Esophagus mucosa (tissue), 1 donor: ENCODE measurements at regions not wholly inside any gene's neighbourhood (a gene's known extent, or its start where the extent isn't known, plus 50 kb on each side); places are given as distances from the start of the nearest gene placed in this dataset.
"Not testable (repeated sequence)": the region's sequence is repeated elsewhere in the genome, so short reads cannot be mapped to it uniquely, and the experiment has no call there.

ENCODE experiments used
- ATAC-seq: fragments of 200-7000 bp; cut with Tn5 transposase; one replicate; pipeline ENCODE4 v1.9.1; 2020
- donor health status: DM: yes; HTN: yes; CAD: no.

GRCh38 chr5:54404568-54404967, 50.9 kb upstream of the HSPB3 start:
- ATAC-seq: peak; percentile 84

- no peak for ATAC-seq
Measured at GRCh38 chr5:54403885-54404416, 51.5 kb upstream of the HSPB3 start.

- no peak for ATAC-seq
Measured at GRCh38 chr5:54403121-54403520, 52.4 kb upstream of the HSPB3 start.

GRCh38 chr5:54401515-54401914, 54.0 kb upstream of the HSPB3 start:
- peak; percentile 25 for ATAC-seq

- no peak for ATAC-seq
Measured at GRCh38 chr5:54398191-54398590, 57.3 kb upstream of the HSPB3 start.

GRCh38 chr5:54397420-54397819, 58.1 kb upstream of the HSPB3 start:
- ATAC-seq: no peak

GRCh38 chr5:54393007-54393406, 62.5 kb upstream of the HSPB3 start:
- not testable (repeated sequence) for ATAC-seq

GRCh38 chr5:54390539-54391031, 64.9 kb upstream of the HSPB3 start:
- ATAC-seq: no peak

GRCh38 chr5:54390015-54390414, 65.5 kb upstream of the HSPB3 start:
- peak; percentile 83 for ATAC-seq

GRCh38 chr5:54389399-54389798, 66.1 kb upstream of the HSPB3 start:
- not testable (repeated sequence) for ATAC-seq

GRCh38 chr5:54388811-54389210, 66.7 kb upstream of the HSPB3 start:
- no peak for ATAC-seq

- no peak for ATAC-seq
Measured at GRCh38 chr5:54388409-54388808, 67.1 kb upstream of the HSPB3 start.

GRCh38 chr5:54387659-54388232, 67.8 kb upstream of the HSPB3 start:
- ATAC-seq: no peak

GRCh38 chr5:54387031-54387430, 68.5 kb upstream of the HSPB3 start:
- ATAC-seq: no peak

GRCh38 chr5:54385994-54386393, 69.5 kb upstream of the HSPB3 start:
- ATAC-seq: no peak

GRCh38 chr5:54384356-54384933, 71.1 kb upstream of the HSPB3 start:
- no peak for ATAC-seq

GRCh38 chr5:54383941-54384340, 71.6 kb upstream of the HSPB3 start:
- ATAC-seq: no peak

GRCh38 chr5:54383225-54383901, 72.1 kb upstream of the HSPB3 start:
- ATAC-seq: no peak

- ATAC-seq: not testable (repeated sequence)
Measured at GRCh38 chr5:54381319-54381718, 70.9 kb upstream of the ARL15 start.

- ATAC-seq: no peak
Measured at GRCh38 chr5:54379590-54379989, 69.2 kb upstream of the ARL15 start.

- no peak for ATAC-seq
Measured at GRCh38 chr5:54378707-54379106, 68.3 kb upstream of the ARL15 start.

- ATAC-seq: not testable (repeated sequence)
Measured at GRCh38 chr5:54377339-54377738, 67.0 kb upstream of the ARL15 start.

- ATAC-seq: no peak
Measured at GRCh38 chr5:54370982-54371381, 60.6 kb upstream of the ARL15 start.

- ATAC-seq: no peak
Measured at GRCh38 chr5:54367844-54368243, 57.5 kb upstream of the ARL15 start.
